IPS-18a (cell line): ENCODE measurements at regions not wholly inside any gene's neighbourhood (a gene's known extent, or its start where the extent isn't known, plus 50 kb on each side); places are given as distances from the start of the nearest gene placed in this dataset.

Experiments
- H3K27ac ChIP-seq: one replicate; pipeline ENCODE4 v1.5.1; 2013; ENCODE audit warnings: low read length
- H3K27me3 ChIP-seq: one replicate; pipeline ENCODE4 v1.6.1; 2013; ENCODE audit warnings: mild to moderate bottlenecking, low read length; ENCODE audit not compliant: control insufficient read depth, insufficient read depth
- H3K36me3 ChIP-seq: one replicate; pipeline ENCODE4 v1.6.1; 2013; ENCODE audit warnings: low read depth, low read length; ENCODE audit not compliant: control insufficient read depth
- H3K4me1 ChIP-seq: one replicate; pipeline ENCODE4 v1.6.1; 2013; ENCODE audit warnings: low read depth, low read length; ENCODE audit not compliant: control insufficient read depth
- H3K4me3 ChIP-seq: one replicate; pipeline ENCODE4 v1.5.1; 2013; ENCODE audit warnings: low read length
- H3K9ac ChIP-seq: one replicate; pipeline ENCODE4 v1.6.1; 2013; ENCODE audit warnings: mild to moderate bottlenecking, low read length, moderate library complexity
- H3K9me3 ChIP-seq: one replicate; pipeline ENCODE4 v1.6.1; 2013; ENCODE audit warnings: low read depth, low read length; ENCODE audit not compliant: control insufficient read depth

- H3K27ac ChIP-seq = no peak overlapping the region
- H3K27me3 ChIP-seq = no peaks in the 10 kb centered on the region
- H3K4me3 ChIP-seq = no peak overlapping the region
- H3K9ac ChIP-seq = no peak overlapping the region
- peaks cover 3% of the 10 kb centered on the region for H3K4me1 ChIP-seq
- H3K9me3 ChIP-seq = no peaks in the 10 kb centered on the region
- H3K36me3 ChIP-seq = no peaks in the 10 kb centered on the region
Measured at GRCh38 chr12:61934564-61934963, 325.6 kb upstream of the USP15 start.

GRCh38 chr12:61939977-61940376, 320.2 kb upstream of the USP15 start:
- Histone ChIP-seq H3K27ac (no peak overlapping the region), H3K27me3 (no peaks in the 10 kb centered on the region), H3K36me3 (no peaks in the 10 kb centered on the region), H3K9me3 (no peaks in the 10 kb centered on the region), H3K9ac (no peak overlapping the region), H3K4me1 (peaks cover 12% of the 10 kb centered on the region), H3K4me3 (no peak overlapping the region)

- H3K27me3 ChIP-seq = no peaks in the 10 kb centered on the region
- H3K9ac ChIP-seq = no peak overlapping the region
- no peak overlapping the region for H3K27ac ChIP-seq
- H3K36me3 ChIP-seq = no peaks in the 10 kb centered on the region
- no peaks in the 10 kb centered on the region for H3K9me3 ChIP-seq
- H3K4me1 ChIP-seq = no peaks in the 10 kb centered on the region
- no peak overlapping the region for H3K4me3 ChIP-seq
Measured at GRCh38 chr12:61956545-61956944, 303.7 kb upstream of the USP15 start.

- Histone ChIP-seq H3K9ac (no peak overlapping the region), H3K9me3 (no peaks in the 10 kb centered on the region), H3K4me1 (no peaks in the 10 kb centered on the region), H3K36me3 (no peaks in the 10 kb centered on the region), H3K4me3 (no peak overlapping the region), H3K27ac (no peak overlapping the region), H3K27me3 (no peaks in the 10 kb centered on the region)
Measured at GRCh38 chr12:61974461-61974860, 285.7 kb upstream of the USP15 start.

GRCh38 chr12:61985830-61986229, 274.4 kb upstream of the USP15 start:
- Histone ChIP-seq H3K27ac (no peak overlapping the region), H3K36me3 (no peaks in the 10 kb centered on the region), H3K27me3 (no peaks in the 10 kb centered on the region), H3K9me3 (no peaks in the 10 kb centered on the region), H3K4me3 (no peak overlapping the region), H3K4me1 (no peaks in the 10 kb centered on the region), H3K9ac (no peak overlapping the region)

- Histone ChIP-seq H3K36me3 (no peaks in the 10 kb centered on the region), H3K9me3 (no peaks in the 10 kb centered on the region), H3K27ac (no peak overlapping the region), H3K27me3 (no peaks in the 10 kb centered on the region), H3K4me1 (no peaks in the 10 kb centered on the region), H3K4me3 (no peak overlapping the region), H3K9ac (no peak overlapping the region)
Measured at GRCh38 chr12:61987173-61987572, 273.0 kb upstream of the USP15 start.

GRCh38 chr12:61991661-61992060, 268.5 kb upstream of the USP15 start:
- Histone ChIP-seq H3K9me3 (no peaks in the 10 kb centered on the region), H3K4me3 (no peak overlapping the region), H3K9ac (no peak overlapping the region), H3K4me1 (no peaks in the 10 kb centered on the region), H3K27ac (no peak overlapping the region), H3K27me3 (no peaks in the 10 kb centered on the region), H3K36me3 (no peaks in the 10 kb centered on the region)

- Histone ChIP-seq H3K9me3 (no peaks in the 10 kb centered on the region), H3K27me3 (no peaks in the 10 kb centered on the region), H3K4me3 (no peak overlapping the region), H3K4me1 (no peaks in the 10 kb centered on the region), H3K9ac (no peak overlapping the region), H3K27ac (no peak overlapping the region), H3K36me3 (no peaks in the 10 kb centered on the region)
Measured at GRCh38 chr12:61993734-61994345, 266.4 kb upstream of the USP15 start.

GRCh38 chr12:61996717-61997116, 263.5 kb upstream of the USP15 start:
- no peaks in the 10 kb centered on the region for H3K36me3 ChIP-seq
- no peak overlapping the region for H3K9ac ChIP-seq
- H3K27ac ChIP-seq = no peak overlapping the region
- no peaks in the 10 kb centered on the region for H3K4me1 ChIP-seq
- no peaks in the 10 kb centered on the region for H3K27me3 ChIP-seq
- no peak overlapping the region for H3K4me3 ChIP-seq
- H3K9me3 ChIP-seq = no peaks in the 10 kb centered on the region

GRCh38 chr12:61998791-61999190, 261.4 kb upstream of the USP15 start:
- H3K4me1 ChIP-seq = no peaks in the 10 kb centered on the region
- H3K9me3 ChIP-seq = no peaks in the 10 kb centered on the region
- H3K36me3 ChIP-seq = no peaks in the 10 kb centered on the region
- H3K4me3 ChIP-seq = no peak overlapping the region
- no peaks in the 10 kb centered on the region for H3K27me3 ChIP-seq
- H3K27ac ChIP-seq = no peak overlapping the region
- no peak overlapping the region for H3K9ac ChIP-seq

GRCh38 chr12:61999311-61999710, 260.9 kb upstream of the USP15 start:
- no peak overlapping the region for H3K9ac ChIP-seq
- no peaks in the 10 kb centered on the region for H3K36me3 ChIP-seq
- H3K9me3 ChIP-seq = no peaks in the 10 kb centered on the region
- no peak overlapping the region for H3K4me3 ChIP-seq
- no peaks in the 10 kb centered on the region for H3K4me1 ChIP-seq
- no peak overlapping the region for H3K27ac ChIP-seq
- no peaks in the 10 kb centered on the region for H3K27me3 ChIP-seq

- no peaks in the 10 kb centered on the region for H3K27me3 ChIP-seq
- no peak overlapping the region for H3K4me3 ChIP-seq
- no peak overlapping the region for H3K9ac ChIP-seq
- no peaks in the 10 kb centered on the region for H3K4me1 ChIP-seq
- no peaks in the 10 kb centered on the region for H3K36me3 ChIP-seq
- no peak overlapping the region for H3K27ac ChIP-seq
- H3K9me3 ChIP-seq = no peaks in the 10 kb centered on the region
Measured at GRCh38 chr12:62001424-62001823, 258.8 kb upstream of the USP15 start.
